H1 (cell line): ENCODE measurements at regions not wholly inside any gene's neighbourhood (a gene's known extent, or its start where the extent isn't known, plus 50 kb on each side); places are given as distances from the start of the nearest gene placed in this dataset.

Source experiments
- CTCF ChIA-PET: fragments of 300-600 bp; sonication (Branson Sonifier 250); formaldehyde crosslinking; loops from one replicate; lab custom pipeline; 2021; ENCODE audit not compliant: partially characterized antibody; lab: Charles Lee
- POLR2A ChIA-PET: fragments of 300-600 bp; sonication (Branson Sonifier 250); formaldehyde crosslinking; loops from one replicate; lab custom pipeline; 2021; ENCODE audit warnings: inconsistent platforms; ENCODE audit not compliant: partially characterized antibody; lab: Charles Lee
- DNase-seq, 2 experiments: peaks; one replicate each; pipeline versions ENCODE4 v3.0.0 to v3.0.0-alpha.2; 2010 to 2022; ENCODE audit warnings: low spot score in 2 of 2, low read depth in 1 of 2, mixed read lengths in 1 of 2
- FAIRE-seq: peaks from 2 replicates; lab custom pipeline; 2011; peaks lifted over from hg19 to GRCh38; lab: Jason Lieb, UNC
- H2AFZ ChIP-seq: 2 replicates; pipeline ENCODE4 v1.8.1; 2012; ENCODE audit warnings: low read length, inconsistent platforms
- H2AK5ac ChIP-seq: 2 replicates; pipeline ENCODE4 v1.6.1; 2013; ENCODE audit warnings: low read depth, low read length
- H2BK120ac ChIP-seq: replicated peaks from 2 replicates; pipeline ENCODE3; 2013; ENCODE audit warnings: low read depth, low read length, inconsistent platforms
- H2BK12ac ChIP-seq: 2 replicates; pipeline ENCODE4 v1.6.1; 2013; ENCODE audit warnings: low read depth, low read length
- H2BK15ac ChIP-seq: 2 replicates; pipeline ENCODE4 v1.6.1; 2013; ENCODE audit warnings: low read length
- H2BK20ac ChIP-seq: 2 replicates; pipeline ENCODE4 v1.6.1; 2013; ENCODE audit warnings: low read length
- H2BK5ac ChIP-seq: 2 replicates; pipeline ENCODE4 v1.6.1; 2013; ENCODE audit warnings: low read depth, low read length
- H3K14ac ChIP-seq: 2 replicates; pipeline ENCODE4 v1.6.1; 2013; ENCODE audit warnings: inconsistent platforms; ENCODE audit not compliant: insufficient read length
- H3K18ac ChIP-seq: 2 replicates; pipeline ENCODE4 v1.6.1; 2013; ENCODE audit warnings: low read length; ENCODE audit errors: extremely low read depth
- H3K23ac ChIP-seq: 2 replicates; pipeline ENCODE4 v1.6.1; 2013; ENCODE audit warnings: inconsistent platforms; ENCODE audit not compliant: insufficient read length
- H3K23me2 ChIP-seq: 2 replicates; pipeline ENCODE4 v1.6.1; 2013; ENCODE audit warnings: low read depth, low read length
- H3K27ac ChIP-seq: 2 replicates; pipeline ENCODE4 v1.6.1; 2011; ENCODE audit warnings: low read depth, low read length, inconsistent platforms
- H3K27me3 ChIP-seq, 4 experiments: replicated peaks in 1 of 4; 1 replicate in 1 of 4; 2 replicates in 3 of 4; pipeline versions ENCODE4 v1.6.1 to v1.8.1; 2011 to 2013; ENCODE audit warnings: low read length in 3 of 4, mild to moderate bottlenecking in 3 of 4, inconsistent platforms in 2 of 4, mixed read lengths in 2 of 4, moderate library complexity in 1 of 4; ENCODE audit not compliant: control insufficient read depth in 3 of 4, insufficient read depth in 3 of 4; ENCODE audit errors: extremely low read depth in 1 of 4
- H3K36me3 ChIP-seq, 4 experiments: 2 replicates each; pipeline versions ENCODE4 v1.6.1 to v1.8.1; 2011 to 2013; ENCODE audit warnings: mild to moderate bottlenecking in 4 of 4, low read length in 3 of 4, moderate library complexity in 2 of 4, control low read depth in 1 of 4, inconsistent platforms in 1 of 4; ENCODE audit not compliant: insufficient read depth in 4 of 4, control insufficient read depth in 2 of 4
- H3K4ac ChIP-seq: replicated peaks from 2 replicates; pipeline ENCODE3; 2013; ENCODE audit warnings: low read length, low read depth, mixed read lengths, inconsistent platforms; ENCODE audit not compliant: insufficient read length
- H3K4me1 ChIP-seq, 4 experiments: replicated peaks in 1 of 4; 1 replicate in 1 of 4; 2 replicates in 3 of 4; pipeline versions ENCODE4 v1.6.1 to v1.8.1; 2011 to 2013; ENCODE audit warnings: low read length in 3 of 4, inconsistent platforms in 2 of 4, mixed read lengths in 1 of 4; ENCODE audit not compliant: insufficient read depth in 4 of 4, control insufficient read depth in 3 of 4
- H3K4me2 ChIP-seq, 2 experiments: 2 replicates each; pipeline versions ENCODE4 v1.6.1 to v1.8.1; 2011 to 2013; ENCODE audit warnings: low read depth in 2 of 2, low read length in 2 of 2, control low read depth in 1 of 2, inconsistent platforms in 1 of 2, mild to moderate bottlenecking in 1 of 2; ENCODE audit not compliant: insufficient read depth in 1 of 2
- H3K4me3 ChIP-seq, 4 experiments: fragments of 200-600, 300-600 bp in 1 of 4; sonication (generic), shearing (Covaris generic), sonication (Bioruptor Twin) in 1 of 4; 2 replicates each; pipeline versions ENCODE4 v1.5.1 to v1.8.1; 2011 to 2016; ENCODE audit warnings: low read length in 4 of 4, low read depth in 3 of 4, control low read depth in 2 of 4, inconsistent platforms in 2 of 4, mild to moderate bottlenecking in 2 of 4, mixed read lengths in 1 of 4, moderate library complexity in 1 of 4; ENCODE audit not compliant: insufficient read depth in 2 of 4; ENCODE audit errors: extremely low read depth in 1 of 4
- H3K56ac ChIP-seq: replicated peaks from 2 replicates; pipeline ENCODE3; 2013; ENCODE audit warnings: low read depth, mild to moderate bottlenecking, mixed read lengths, low read length, inconsistent platforms; ENCODE audit not compliant: insufficient read length
- H3K79me1 ChIP-seq: 2 replicates; pipeline ENCODE4 v1.6.1; 2013; ENCODE audit warnings: low read depth, low read length, control low read depth
- H3K79me2 ChIP-seq, 2 experiments: 2 replicates each; pipeline versions ENCODE4 v1.6.1 to v1.8.1; 2012 to 2013; ENCODE audit warnings: low read length in 2 of 2, mild to moderate bottlenecking in 2 of 2, inconsistent platforms in 1 of 2; ENCODE audit not compliant: insufficient read depth in 2 of 2, control insufficient read depth in 1 of 2
- H3K9ac ChIP-seq, 4 experiments: replicated peaks in 1 of 4; 1 replicate in 1 of 4; 2 replicates in 3 of 4; pipeline versions ENCODE4 v1.6.1 to v1.8.1; 2011 to 2013; ENCODE audit warnings: low read depth in 3 of 4, low read length in 3 of 4, control low read depth in 2 of 4, mild to moderate bottlenecking in 2 of 4, moderate library complexity in 2 of 4, inconsistent platforms in 1 of 4; ENCODE audit errors: extremely low read depth in 1 of 4
- H3K9me3 ChIP-seq, 2 experiments: 2 replicates each; pipeline versions ENCODE4 v1.6.1 to v1.8.1; 2012 to 2013; ENCODE audit warnings: mild to moderate bottlenecking in 2 of 2, moderate library complexity in 2 of 2, control low read depth in 1 of 2, inconsistent platforms in 1 of 2, low read depth in 1 of 2, low read length in 1 of 2, mixed read lengths in 1 of 2; ENCODE audit not compliant: insufficient read depth in 2 of 2
- H4K20me1 ChIP-seq, 2 experiments: replicated peaks in 1 of 2; 2 replicates each; pipeline versions ENCODE3 to v1.8.1; 2011 to 2013; ENCODE audit warnings: inconsistent platforms in 2 of 2, low read length in 2 of 2, mild to moderate bottlenecking in 1 of 2; ENCODE audit not compliant: insufficient read depth in 2 of 2, control insufficient read depth in 1 of 2
- H4K5ac ChIP-seq: 2 replicates; pipeline ENCODE4 v1.6.1; 2013; ENCODE audit warnings: low read length, low read depth, mixed read lengths, inconsistent platforms; ENCODE audit not compliant: insufficient read length
- H4K8ac ChIP-seq: 2 replicates; pipeline ENCODE4 v1.8.0; 2013; ENCODE audit warnings: mild to moderate bottlenecking, moderate library complexity, low read length, inconsistent platforms; ENCODE audit not compliant: insufficient read depth; ENCODE audit errors: extremely low read depth
- H4K91ac ChIP-seq: replicated peaks from 2 replicates; pipeline ENCODE3; 2013; ENCODE audit warnings: low read length, mixed read lengths, inconsistent platforms; ENCODE audit not compliant: insufficient read length
- BRCA1 ChIP-seq: IDR thresholded peaks from 2 replicates; pipeline ENCODE4 v1.6.1; 2012; ENCODE audit warnings: low read depth, low read length, improper control_type of control experiment
- EGR1 ChIP-seq: IDR thresholded peaks from 2 replicates; pipeline ENCODE4 v1.6.1; 2011; ENCODE audit warnings: low read depth, low read length, borderline replicate concordance
- EP300 ChIP-seq, 2 experiments: IDR thresholded peaks; 1 replicate in 1 of 2; 2 replicates in 1 of 2; pipeline ENCODE4 v1.6.1; 2011 to 2012; ENCODE audit warnings: low read depth in 2 of 2, low read length in 2 of 2, mild to moderate bottlenecking in 2 of 2, borderline replicate concordance in 1 of 2, inconsistent platforms in 1 of 2, moderate library complexity in 1 of 2
- HDAC2 ChIP-seq, 2 experiments: fragments of 300-600 bp in 1 of 2; sonication (generic) in 1 of 2; IDR thresholded peaks; 2 replicates each; pipeline ENCODE4 v1.6.1; 2011 to 2012; ENCODE audit warnings: low read depth in 2 of 2, low read length in 2 of 2, mild to moderate bottlenecking in 2 of 2, moderate library complexity in 2 of 2, borderline replicate concordance in 1 of 2, inconsistent platforms in 1 of 2
- MAFK ChIP-seq: IDR thresholded peaks from 2 replicates; pipeline ENCODE4 v1.6.1; 2012; ENCODE audit warnings: low read depth, mild to moderate bottlenecking, improper control_type of control experiment, low read length
- POU5F1 ChIP-seq: IDR thresholded peaks from 2 replicates; pipeline ENCODE4 v1.6.1; 2011; ENCODE audit warnings: low read depth, mild to moderate bottlenecking, low read length, moderate library complexity
- RFX5 ChIP-seq: IDR thresholded peaks from 2 replicates; pipeline ENCODE4 v1.6.1; 2011; ENCODE audit warnings: low read depth, low read length, improper control_type of control experiment, borderline replicate concordance
- RNF2 ChIP-seq: fragments of 200-900, 300-1000 bp; sonication (generic); IDR thresholded peaks from 2 replicates; pipeline ENCODE4 v1.7.1; 2016; ENCODE audit warnings: borderline replicate concordance, low read depth, mild to moderate bottlenecking, antibody characterized with exemption, low read length; ENCODE audit not compliant: poor library complexity, severe bottlenecking; ENCODE audit errors: missing control alignments
- SIN3A ChIP-seq, 2 experiments: IDR thresholded peaks in 1 of 2; conservative IDR thresholded peaks in 1 of 2; 2 replicates each; pipeline ENCODE4 v1.6.1; 2011 to 2012; ENCODE audit warnings: low read length in 2 of 2, improper control_type of control experiment in 1 of 2, low read depth in 1 of 2, mild to moderate bottlenecking in 1 of 2
- SIRT6 ChIP-seq: IDR thresholded peaks from one replicate; pipeline ENCODE4 v1.7.1; 2012; ENCODE audit warnings: low read length, inconsistent platforms
- SP1 ChIP-seq: IDR thresholded peaks from 2 replicates; pipeline ENCODE4 v1.6.1; 2011; ENCODE audit warnings: low read depth, low read length
- SP4 ChIP-seq: IDR thresholded peaks from 2 replicates; pipeline ENCODE4 v1.6.1; 2012; ENCODE audit warnings: low read length, inconsistent platforms
- TAF1 ChIP-seq: IDR thresholded peaks from 2 replicates; pipeline ENCODE4 v1.6.1; 2011; ENCODE audit warnings: mild to moderate bottlenecking, low read depth, low read length
- TEAD4 ChIP-seq: IDR thresholded peaks from 2 replicates; pipeline ENCODE4 v1.6.1; 2012; ENCODE audit warnings: low read depth, low read length, inconsistent platforms, mixed read lengths
- WGBS, 2 experiments: shearing (Covaris generic) in 1 of 2; methylation state at CpG; one replicate each; pipeline versions ENCODE4 v1.1.6 to v1.1.7; 2013 to 2015; ENCODE audit warnings: low lambda C conversion rate in 2 of 2, mixed read lengths in 2 of 2, inconsistent platforms in 1 of 2, low coverage in 1 of 2, missing lambda C conversion rate in 1 of 2; ENCODE audit not compliant: insufficient replicate concordance in 2 of 2, insufficient coverage in 1 of 2, insufficient read length in 1 of 2; ENCODE audit errors: extremely low coverage in 1 of 2, missing lambda C conversion rate in 1 of 2; 5-methylcytosine and 5-hydroxymethylcytosine counted together

DNA sequence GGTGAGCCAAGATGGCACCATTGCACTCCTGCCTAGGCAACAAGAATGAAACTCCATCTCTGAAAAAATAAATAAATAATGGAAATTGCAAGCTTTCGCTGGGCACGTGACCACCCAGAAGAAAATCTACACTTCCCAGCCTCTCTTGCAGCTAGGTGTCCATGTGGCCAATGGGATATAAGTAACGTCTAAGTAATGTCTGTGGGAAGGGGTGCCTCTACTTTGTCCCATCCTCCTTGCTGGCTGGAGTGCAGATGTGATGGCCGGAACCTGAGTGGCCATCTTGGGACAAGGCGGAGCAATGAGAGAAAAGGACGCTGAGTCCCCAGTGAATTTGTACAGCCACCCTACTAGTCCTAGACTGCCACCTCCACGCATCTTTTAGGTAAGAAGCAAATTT, 99.8 kb upstream of the PTPN1 start:
- DNase-seq: no peak
- H3K23me2 ChIP-seq: no peaks in the 10 kb centered on the region; the same call in 1 of the 2 replicates
- H3K27ac ChIP-seq: no peak overlapping the region
- no peak overlapping the region for H4K5ac ChIP-seq
- FAIRE-seq: no peak
- no peaks in the 10 kb centered on the region for H3K27me3 ChIP-seq
- no peak overlapping the region for H4K91ac ChIP-seq
- H3K79me2 ChIP-seq: no peaks in the 10 kb centered on the region
- no peak overlapping the region for H3K4me2 ChIP-seq
- H3K14ac ChIP-seq: no peak overlapping the region
- H3K23ac ChIP-seq: no peak overlapping the region
- H3K9ac ChIP-seq: no peak overlapping the region
- H3K4ac ChIP-seq: no peak overlapping the region
- H2BK12ac ChIP-seq: no peak overlapping the region
- ChIA-PET POLR2A (no interaction called here), CTCF (no interaction called here)
- no peaks in the 10 kb centered on the region for H4K20me1 ChIP-seq
- no peak overlapping the region for H2AK5ac ChIP-seq
- H2BK5ac ChIP-seq: no peak overlapping the region
- H2BK15ac ChIP-seq: no peak overlapping the region
- H3K4me1 ChIP-seq: peaks cover under 1 to 11% (median 6%) of the 10 kb centered on the region in 4 experiments; a peak in 5 of 7 replicates
- no peaks in the 10 kb centered on the region for H3K36me3 ChIP-seq
- WGBS, 2 experiments: 97% methylated on average over 7 of the region's 7 CpGs; no CpG with 5 or more reads in 1 of the 2 experiments
- no peak overlapping the region for H2BK20ac ChIP-seq
- no peak overlapping the region for H3K4me3 ChIP-seq
- H2AFZ ChIP-seq: no peak overlapping the region
- no peaks in the 10 kb centered on the region for H3K79me1 ChIP-seq
- no peak overlapping the region for H3K18ac ChIP-seq
- no peak overlapping the region for H2BK120ac ChIP-seq
- peaks cover 10% of the 10 kb centered on the region in 2 experiments; a peak in 3 of 4 replicates for H3K9me3 ChIP-seq
- no peak overlapping the region for H3K56ac ChIP-seq
- H4K8ac ChIP-seq: no peak overlapping the region
- no peak for TF ChIP-seq TAF1
- no peak for TF ChIP-seq SIN3A (conservative IDR thresholded peaks at IDR 0.05 in 1 of 2, IDR thresholded peaks at IDR 0.05 in 1 of 2; ENCODE audit: low read depth in 1 of 2, low read length in 2 of 2)
- TF ChIP-seq POU5F1: no peak
- TF ChIP-seq HDAC2 (IDR thresholded peaks at IDR 0.05; ENCODE audit: borderline replicate concordance in 1 of 2, low read depth in 2 of 2, low read length in 2 of 2): no peak
- no peak for TF ChIP-seq MAFK
- TF ChIP-seq EP300 (IDR thresholded peaks at IDR 0.05; ENCODE audit: borderline replicate concordance in 1 of 2, low read depth in 2 of 2, low read length in 2 of 2): no peak
- no peak for TF ChIP-seq SP4
- TF ChIP-seq BRCA1: no peak
- TF ChIP-seq RNF2: no peak
- no peak for TF ChIP-seq TEAD4
- no peak for TF ChIP-seq SP1
- no peak for TF ChIP-seq RFX5
- TF ChIP-seq SIRT6: no peak
- TF ChIP-seq EGR1: no peak
